CD1c-positive myeloid dendritic cell (primary cell): ENCODE measurements at regions not wholly inside any gene's neighbourhood (a gene's known extent, or its start where the extent isn't known, plus 50 kb on each side); places are given as distances from the start of the nearest gene placed in this dataset.
"Not testable (repeated sequence)": the region's sequence is repeated elsewhere in the genome, so short reads cannot be mapped to it uniquely, and the experiment has no call there.

Experiments used
- DNase-seq: peaks from one replicate; pipeline ENCODE4 v3.0.0-alpha.2; 2016; ENCODE audit errors: extremely low spot score

DNA sequence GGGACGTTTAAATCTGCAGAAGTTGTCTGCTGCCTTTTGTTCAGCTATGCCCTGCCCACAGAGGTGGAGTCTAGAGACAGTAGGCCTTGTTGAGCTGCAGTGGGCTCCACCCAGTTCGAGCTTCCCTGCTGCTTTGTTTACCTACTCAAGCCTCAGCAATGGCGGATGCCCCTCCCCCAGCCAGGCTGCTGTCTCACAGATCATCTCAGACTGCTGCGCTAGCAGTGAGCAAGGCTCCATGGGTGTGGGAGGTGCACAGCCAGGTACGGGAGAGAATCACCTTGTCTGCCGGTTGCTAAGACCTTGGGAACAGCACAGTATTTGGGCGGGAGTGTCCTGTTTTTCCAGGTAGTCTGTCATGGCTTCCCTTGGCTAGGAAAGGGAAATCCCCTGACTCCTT is 114.3 kb upstream of the PALM2AKAP2 start:
- not testable (repeated sequence) for DNase-seq

- DNase-seq: no peak
Observed at GRCh38 chr9:109681301-109681700, 98.7 kb upstream of the PALM2AKAP2 start.

DNA sequence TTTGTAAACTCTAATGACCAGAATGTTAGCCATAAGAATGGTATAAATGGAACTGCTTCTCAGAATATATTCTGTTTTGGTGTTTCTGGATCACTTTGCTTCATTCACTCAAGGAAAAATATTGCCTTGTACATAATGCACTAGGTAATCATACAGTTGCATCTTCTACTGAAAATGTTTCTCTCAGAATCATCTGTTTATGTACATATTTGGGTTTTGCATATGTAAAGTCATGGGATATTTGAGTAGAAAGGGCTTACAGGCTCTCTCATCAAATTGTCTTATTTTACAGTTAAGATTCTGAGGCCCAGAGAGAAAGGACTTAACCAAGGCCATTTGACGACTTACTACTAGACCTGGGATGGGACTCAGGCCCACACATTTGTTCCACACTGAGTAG is 97.8 kb upstream of the PALM2AKAP2 start:
- no peak for DNase-seq

GRCh38 chr9:109683521-109683920 is 96.5 kb upstream of the PALM2AKAP2 start:
- no peak for DNase-seq

DNA sequence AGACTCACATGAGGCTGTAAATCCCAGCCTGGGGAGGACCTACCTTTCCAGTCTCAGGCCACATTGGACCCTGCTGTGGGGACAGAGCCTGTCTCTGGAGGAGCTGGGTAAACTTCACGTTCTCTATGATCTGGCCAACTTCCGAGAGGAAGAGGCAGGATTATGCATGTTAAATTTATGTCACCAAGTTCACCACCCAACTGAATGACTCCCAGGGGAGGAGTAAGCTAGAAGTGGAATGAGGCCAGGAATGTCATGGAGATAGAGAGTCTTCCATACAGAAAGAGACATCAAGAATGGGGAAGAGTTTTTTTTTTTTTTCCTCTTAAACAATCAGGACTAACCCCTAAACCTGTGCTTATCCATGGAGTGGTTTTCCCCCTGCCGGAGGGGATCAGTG is 90.3 kb upstream of the PALM2AKAP2 start:
- no peak for DNase-seq

GRCh38 chr9:109699019-109699418 is 81.0 kb upstream of the PALM2AKAP2 start:
- no peak for DNase-seq

- DNase-seq: no peak
Observed at GRCh38 chr9:109704546-109704945, 75.5 kb upstream of the PALM2AKAP2 start.

GRCh38 chr9:109705515-109705914 is 74.5 kb upstream of the PALM2AKAP2 start:
- no peak for DNase-seq

DNA sequence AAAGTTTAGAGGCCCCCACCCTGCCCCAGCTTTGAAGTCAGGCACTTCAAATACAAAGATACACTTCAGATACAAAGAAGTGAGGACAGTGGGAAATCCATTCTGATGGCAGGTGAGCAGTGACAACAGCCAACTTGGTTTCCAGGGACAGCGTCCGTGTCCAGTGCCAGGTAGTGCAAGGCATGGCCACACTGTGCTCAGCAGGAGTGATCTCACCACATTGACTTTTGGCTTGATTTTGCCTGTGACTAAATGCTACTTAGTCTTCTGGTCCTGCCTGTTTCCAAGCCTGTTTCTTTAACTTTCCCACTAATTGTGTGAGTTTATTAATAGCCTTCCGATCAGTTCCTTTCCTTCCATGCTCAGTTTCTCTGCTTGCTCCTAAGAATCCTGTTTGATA is 72.6 kb upstream of the PALM2AKAP2 start:
- no peak for DNase-seq

DNA sequence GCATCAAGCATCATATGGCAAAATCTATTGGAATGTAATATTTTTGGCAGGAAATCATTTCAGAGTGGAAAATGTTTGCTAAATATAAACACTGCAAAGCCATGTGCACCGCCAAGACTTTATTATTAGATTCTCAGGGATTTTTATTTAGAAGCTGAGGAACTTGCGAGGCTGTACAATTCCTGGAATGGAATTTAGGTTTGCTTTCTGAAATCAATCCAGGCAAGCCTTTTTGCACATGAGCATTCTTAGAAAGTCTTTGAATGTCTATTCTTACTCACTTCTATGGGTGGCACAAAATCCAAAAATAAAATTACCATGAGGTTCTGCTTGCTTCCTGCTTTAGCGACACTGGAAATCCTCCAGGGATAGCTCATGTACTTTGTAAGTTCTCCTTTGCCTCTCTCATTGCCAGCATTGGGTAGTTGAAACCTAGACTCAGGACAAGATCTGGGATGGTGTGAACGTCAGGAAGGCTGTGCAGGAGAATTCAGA is 71.5 kb upstream of the PALM2AKAP2 start:
- no peak for DNase-seq

- no peak for DNase-seq
Observed at GRCh38 chr9:109709866-109710265, 70.1 kb upstream of the PALM2AKAP2 start.

DNA sequence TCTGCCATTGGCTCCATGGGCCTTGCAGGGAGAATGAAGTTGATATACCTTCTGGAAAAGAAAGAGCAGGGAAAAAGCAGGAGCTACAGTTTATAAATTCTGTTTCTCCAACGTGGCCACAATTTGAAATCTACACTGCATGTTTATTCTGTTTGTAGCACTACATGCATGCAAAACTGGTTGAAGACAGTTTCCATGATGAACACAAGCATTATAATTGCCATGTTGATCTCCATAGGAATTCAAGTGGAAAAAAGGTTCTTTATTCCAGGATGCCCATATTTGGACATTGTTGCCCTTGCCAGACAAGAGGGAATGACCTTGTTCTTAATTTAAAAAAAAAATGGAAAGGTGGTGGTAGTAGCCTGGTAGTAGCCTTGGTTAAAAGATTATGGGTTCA is 69.2 kb upstream of the PALM2AKAP2 start:
- DNase-seq: no peak

- no peak for DNase-seq
Observed at GRCh38 chr9:109715344-109715743, 64.7 kb upstream of the PALM2AKAP2 start.

- no peak for DNase-seq
Observed at GRCh38 chr9:109716631-109717030, 63.4 kb upstream of the PALM2AKAP2 start.

DNA sequence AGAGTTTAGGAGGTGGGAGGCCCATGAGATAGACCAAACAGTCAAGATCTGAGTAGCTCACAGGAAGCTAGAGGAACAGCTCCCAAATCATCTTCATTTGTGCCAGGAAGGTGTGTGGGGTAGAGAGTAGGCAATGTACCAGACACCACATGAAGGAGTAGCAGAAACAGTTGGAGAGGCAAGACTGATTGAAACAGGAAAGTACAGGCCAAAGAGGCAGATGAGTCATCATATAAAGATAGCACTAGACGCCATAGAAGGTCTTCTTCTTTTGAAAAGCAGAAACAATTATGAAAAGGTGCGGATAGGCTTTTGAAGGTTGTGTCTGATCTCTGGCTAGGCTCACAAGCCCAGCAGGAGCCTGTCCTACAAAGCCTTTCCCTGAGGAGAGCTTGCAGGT is 62.7 kb upstream of the PALM2AKAP2 start:
- DNase-seq: no peak

DNA sequence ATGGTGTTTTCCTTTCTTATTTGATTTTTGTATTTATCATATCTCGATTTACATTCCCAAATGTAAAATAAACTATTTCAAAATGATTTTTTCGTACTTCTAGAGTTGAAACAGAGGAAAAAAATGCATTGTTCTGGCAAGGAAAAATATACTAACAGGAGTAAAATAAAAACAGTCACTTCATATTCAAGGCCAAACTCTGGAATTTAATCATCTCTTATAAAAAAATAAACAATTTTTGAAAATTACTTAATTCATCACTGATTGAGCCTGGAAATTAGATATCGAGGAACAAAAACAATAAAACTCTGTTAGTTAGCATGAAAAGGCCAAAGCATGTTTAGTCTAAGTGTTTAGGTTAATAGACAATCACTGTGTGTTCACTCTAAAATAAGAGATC is 61.1 kb upstream of the PALM2AKAP2 start:
- DNase-seq: no peak

- DNase-seq: no peak
Observed at GRCh38 chr9:109721001-109721400, 59.0 kb upstream of the PALM2AKAP2 start.

DNA sequence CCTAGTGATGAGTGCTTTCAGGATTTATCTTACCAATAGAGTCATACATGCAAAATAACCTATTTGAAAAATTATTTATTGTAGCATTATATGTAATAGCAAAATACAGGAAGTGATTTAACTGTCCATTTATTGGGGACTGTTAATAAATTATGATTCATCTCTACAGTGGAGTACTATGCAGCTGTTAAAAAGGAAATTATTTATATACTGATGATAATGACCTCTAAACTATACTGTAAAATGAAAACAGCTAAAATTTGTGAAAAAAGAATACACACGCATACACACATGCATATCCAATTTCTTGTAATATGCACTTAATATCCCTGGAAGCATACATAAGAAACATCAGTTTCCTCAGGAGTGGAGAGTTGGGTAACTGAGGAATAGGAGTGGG is 58.0 kb upstream of the PALM2AKAP2 start:
- DNase-seq: no peak

- no peak for DNase-seq
Observed at GRCh38 chr9:109723781-109724180, 56.2 kb upstream of the PALM2AKAP2 start.

GRCh38 chr9:109725460-109725859 is 54.5 kb upstream of the PALM2AKAP2 start:
- DNase-seq: no peak

- no peak for DNase-seq
Observed at GRCh38 chr9:109726119-109726518, 53.9 kb upstream of the PALM2AKAP2 start.

- no peak for DNase-seq
Observed at GRCh38 chr9:109728686-109729300, 51.2 kb upstream of the PALM2AKAP2 start.

DNA sequence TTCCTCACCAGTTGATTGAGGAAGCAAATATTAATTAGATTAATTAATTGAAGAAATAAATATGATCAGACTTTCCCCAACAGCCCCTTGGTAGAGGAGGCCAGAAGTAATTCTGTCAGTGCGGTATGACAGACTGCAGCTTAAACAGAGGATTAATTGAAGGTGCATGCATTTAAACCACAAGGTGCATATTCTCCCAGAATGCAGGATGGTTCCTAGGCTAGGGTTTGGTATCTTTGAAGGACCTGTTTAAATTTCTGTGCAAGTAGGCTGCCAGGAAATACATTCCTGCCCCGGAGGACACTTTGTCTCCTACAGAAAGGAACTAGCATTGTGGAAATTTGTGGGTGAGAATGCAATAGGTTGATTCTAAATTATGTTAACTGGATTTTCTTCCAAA is 50.5 kb upstream of the PALM2AKAP2 start:
- DNase-seq: no peak
